ENCODE measurements at regions not wholly inside any gene's neighbourhood (a gene's known extent, or its start where the extent isn't known, plus 50 kb on each side); places are given as distances from the start of the nearest gene placed in this dataset.

DNA sequence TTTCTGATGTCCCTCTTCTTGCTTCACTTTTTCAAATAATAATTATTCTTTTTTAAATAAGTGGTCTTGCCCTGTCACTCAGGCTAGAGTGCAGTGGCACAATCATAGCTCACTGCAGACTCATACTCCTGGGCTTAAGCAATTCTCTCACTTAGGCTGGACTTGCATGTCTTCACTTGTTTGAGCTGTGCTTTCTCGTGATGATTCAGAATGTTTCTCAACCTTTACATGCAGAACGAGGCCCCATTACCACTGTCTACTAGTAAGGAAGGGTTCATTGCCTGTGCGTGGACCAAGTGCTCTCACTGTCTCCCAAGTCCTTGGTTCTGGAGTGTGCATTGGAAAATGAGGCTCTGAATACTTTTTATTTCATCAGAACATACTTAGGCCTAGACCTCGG, 468.6 kb upstream of the COBL start:
- Mint-ChIP-seq H3K9me3 (peaks cover 18% of the 10 kb centered on the region), H3K4me3 (no peak overlapping the region), H3K4me1 (ENCODE audit: low read depth) (no peaks in the 10 kb centered on the region), H3K36me3 (ENCODE audit: insufficient read depth) (no peaks in the 10 kb centered on the region), H3K27me3 (ENCODE audit: low read depth) (no peaks in the 10 kb centered on the region)
- ATAC-seq (no peak), DNase-seq (no peak)

GRCh38 chr7:51783241-51783640, 466.6 kb upstream of the COBL start:
- no peaks in the 10 kb centered on the region for H3K4me1 Mint-ChIP-seq (ENCODE audit: low read depth)
- no peaks in the 10 kb centered on the region for H3K27me3 Mint-ChIP-seq (ENCODE audit: low read depth)
- no peak for DNase-seq
- H3K9me3 Mint-ChIP-seq: peaks cover 18% of the 10 kb centered on the region
- no peaks in the 10 kb centered on the region for H3K36me3 Mint-ChIP-seq (ENCODE audit: insufficient read depth)
- H3K4me3 Mint-ChIP-seq: no peak overlapping the region
- no peak for ATAC-seq

DNA sequence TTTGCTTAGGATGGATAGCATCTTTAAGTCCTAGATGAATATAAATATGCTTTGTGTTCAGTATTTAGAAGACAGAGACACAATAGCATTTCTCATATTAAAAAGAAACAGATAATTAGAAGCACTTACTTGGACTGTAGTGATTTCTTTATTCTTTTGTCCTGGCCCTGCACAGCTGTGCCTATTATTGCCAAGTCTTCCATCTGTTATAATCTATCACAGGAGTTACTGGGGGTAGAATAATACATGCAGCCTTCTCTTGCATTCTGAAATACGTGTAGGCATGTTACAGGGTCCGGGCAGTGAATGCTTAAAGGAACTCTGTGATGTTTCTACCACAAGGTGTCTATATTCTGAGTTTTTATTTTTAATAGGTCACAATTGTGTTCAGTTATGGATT, 461.5 kb upstream of the COBL start:
- ATAC-seq (no peak), DNase-seq (no peak)
- peaks cover 5% of the 10 kb centered on the region for H3K9me3 Mint-ChIP-seq
- H3K4me1 Mint-ChIP-seq (ENCODE audit: low read depth): no peaks in the 10 kb centered on the region
- H3K27me3 Mint-ChIP-seq (ENCODE audit: low read depth): no peaks in the 10 kb centered on the region
- no peak overlapping the region for H3K4me3 Mint-ChIP-seq
- no peaks in the 10 kb centered on the region for H3K36me3 Mint-ChIP-seq (ENCODE audit: insufficient read depth)

- Mint-ChIP-seq H3K4me1 (ENCODE audit: low read depth) (no peaks in the 10 kb centered on the region), H3K9me3 (peaks cover 6% of the 10 kb centered on the region), H3K36me3 (ENCODE audit: insufficient read depth) (no peaks in the 10 kb centered on the region), H3K27me3 (ENCODE audit: low read depth) (no peaks in the 10 kb centered on the region), H3K4me3 (no peak overlapping the region)
- ATAC-seq (no peak), DNase-seq (no peak)
Observed at GRCh38 chr7:51774178-51774577, 457.6 kb upstream of the COBL start.

DNA sequence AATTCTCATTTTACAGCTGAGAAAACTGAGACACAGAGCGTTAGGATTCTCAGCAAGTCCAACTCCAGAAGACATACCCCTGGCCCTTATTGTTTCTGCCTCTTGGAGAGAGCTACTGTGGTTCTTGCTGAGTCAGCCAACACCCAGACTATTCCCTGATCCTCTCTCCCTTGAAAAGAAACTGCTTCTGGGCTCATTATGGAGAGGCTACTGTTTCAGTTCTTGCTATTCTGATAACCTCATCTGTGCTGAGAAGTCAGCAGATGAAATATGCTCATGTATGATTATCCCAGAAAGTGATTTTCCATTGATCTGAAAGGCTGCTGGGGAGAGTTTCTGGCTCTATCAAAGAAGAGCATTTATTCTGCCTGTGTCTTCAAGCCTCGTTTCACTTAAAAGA, 455.6 kb upstream of the COBL start:
- no peak for ATAC-seq
- Mint-ChIP-seq H3K36me3 (ENCODE audit: insufficient read depth) (no peaks in the 10 kb centered on the region), H3K9me3 (peaks cover 6% of the 10 kb centered on the region), H3K4me3 (no peak overlapping the region), H3K4me1 (ENCODE audit: low read depth) (no peaks in the 10 kb centered on the region), H3K27me3 (ENCODE audit: low read depth) (no peaks in the 10 kb centered on the region)
- no peak for DNase-seq

GRCh38 chr7:51764976-51765375, 448.4 kb upstream of the COBL start:
- ATAC-seq: no peak
- Mint-ChIP-seq H3K9me3 (peaks cover 9% of the 10 kb centered on the region), H3K27me3 (ENCODE audit: low read depth) (no peaks in the 10 kb centered on the region), H3K4me1 (ENCODE audit: low read depth) (no peaks in the 10 kb centered on the region), H3K36me3 (ENCODE audit: insufficient read depth) (no peaks in the 10 kb centered on the region), H3K4me3 (no peak overlapping the region)
- no peak for DNase-seq

GRCh38 chr7:51759985-51760384, 443.4 kb upstream of the COBL start:
- ATAC-seq (no peak), DNase-seq (no peak)
- no peaks in the 10 kb centered on the region for H3K4me1 Mint-ChIP-seq (ENCODE audit: low read depth)
- H3K9me3 Mint-ChIP-seq: peaks cover 4% of the 10 kb centered on the region
- no peaks in the 10 kb centered on the region for H3K27me3 Mint-ChIP-seq (ENCODE audit: low read depth)
- no peaks in the 10 kb centered on the region for H3K36me3 Mint-ChIP-seq (ENCODE audit: insufficient read depth)
- H3K4me3 Mint-ChIP-seq: no peak overlapping the region

DNA sequence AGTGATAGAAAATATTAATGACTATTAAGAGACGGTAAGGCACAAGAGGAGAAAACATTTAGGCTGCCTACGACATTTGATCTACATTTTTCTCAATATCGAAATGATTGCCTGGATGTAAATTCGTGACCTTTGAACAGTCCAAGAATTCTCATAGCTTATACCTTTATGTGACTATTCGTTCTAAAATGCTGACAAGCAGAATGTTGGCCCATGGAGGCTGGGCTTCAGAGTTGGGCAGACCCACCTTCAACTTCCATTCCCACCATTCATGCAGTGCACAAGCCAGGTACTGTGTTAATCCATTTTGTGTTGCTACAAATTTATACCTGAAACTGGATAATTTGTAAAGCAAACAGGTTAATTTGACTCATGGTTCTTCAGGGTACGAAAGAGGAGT, 441.4 kb upstream of the COBL start:
- no peaks in the 10 kb centered on the region for H3K36me3 Mint-ChIP-seq (ENCODE audit: insufficient read depth)
- ATAC-seq (no peak), DNase-seq (no peak)
- H3K9me3 Mint-ChIP-seq: peaks cover 3% of the 10 kb centered on the region
- H3K27me3 Mint-ChIP-seq (ENCODE audit: low read depth): no peaks in the 10 kb centered on the region
- H3K4me1 Mint-ChIP-seq (ENCODE audit: low read depth): no peaks in the 10 kb centered on the region
- no peak overlapping the region for H3K4me3 Mint-ChIP-seq

GRCh38 chr7:51732951-51733350, 416.3 kb upstream of the COBL start:
- ATAC-seq: no peak
- Mint-ChIP-seq H3K4me3 (no peak overlapping the region), H3K4me1 (ENCODE audit: low read depth) (no peaks in the 10 kb centered on the region)

GRCh38 chr7:51732116-51732515, 415.5 kb upstream of the COBL start:
- H3K4me3 Mint-ChIP-seq: no peak overlapping the region
- H3K4me1 Mint-ChIP-seq (ENCODE audit: low read depth): no peaks in the 10 kb centered on the region
- no peaks in the 10 kb centered on the region for H3K27me3 Mint-ChIP-seq (ENCODE audit: low read depth)
- DNase-seq (no peak), ATAC-seq (no peak)
- H3K9me3 Mint-ChIP-seq: peaks cover 23% of the 10 kb centered on the region
- no peaks in the 10 kb centered on the region for H3K36me3 Mint-ChIP-seq (ENCODE audit: insufficient read depth)

More at GRCh38 chr7:51732951-51733350, 416.3 kb upstream of the COBL start:
- peaks cover 28% of the 10 kb centered on the region for H3K9me3 Mint-ChIP-seq
- DNase-seq: no peak
- no peaks in the 10 kb centered on the region for H3K27me3 Mint-ChIP-seq (ENCODE audit: low read depth)
- H3K36me3 Mint-ChIP-seq (ENCODE audit: insufficient read depth): no peaks in the 10 kb centered on the region

DNA sequence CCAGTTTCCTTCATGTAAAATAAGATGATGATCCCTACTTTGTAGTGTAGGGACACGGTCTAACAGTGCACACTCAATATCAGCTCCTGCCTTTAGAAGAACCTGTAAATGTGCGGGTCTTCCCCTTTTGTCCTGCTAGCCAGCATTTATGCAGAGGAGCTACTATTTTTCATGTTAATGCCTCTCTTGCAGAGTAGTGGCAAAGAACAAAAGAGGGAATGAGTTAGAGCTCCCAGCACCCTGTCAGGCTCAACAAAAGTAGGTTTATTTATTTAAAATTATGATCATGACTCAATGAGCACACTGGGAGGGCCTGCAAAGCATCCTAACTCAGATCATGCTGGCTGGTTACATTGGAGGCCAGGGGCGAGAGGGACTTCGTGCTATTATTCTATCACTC, 414.5 kb upstream of the COBL start:
- ATAC-seq (no peak), DNase-seq (no peak)
- Mint-ChIP-seq H3K4me1 (ENCODE audit: low read depth) (no peaks in the 10 kb centered on the region), H3K9me3 (peaks cover 16% of the 10 kb centered on the region), H3K4me3 (no peak overlapping the region), H3K36me3 (ENCODE audit: insufficient read depth) (no peaks in the 10 kb centered on the region), H3K27me3 (ENCODE audit: low read depth) (no peaks in the 10 kb centered on the region)

DNA sequence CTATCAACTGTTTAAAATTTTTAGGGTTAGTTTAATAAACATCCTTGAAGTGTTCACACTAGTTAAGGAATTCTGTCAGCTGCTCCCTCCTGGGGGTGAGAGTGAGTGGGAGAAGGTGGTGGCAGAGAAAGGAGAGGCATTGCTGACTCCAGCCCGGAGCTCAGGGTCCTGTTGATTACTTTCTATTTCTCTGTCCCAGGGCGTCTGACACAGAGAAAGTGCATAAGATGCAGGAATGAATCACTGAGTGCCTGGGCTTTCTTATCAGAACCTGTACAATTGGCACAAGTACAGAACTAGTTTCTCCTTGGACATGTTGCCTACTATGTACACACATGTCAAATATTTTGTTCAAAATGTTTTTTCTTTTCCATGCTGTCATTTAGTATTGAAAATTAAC, 410.8 kb upstream of the COBL start:
- Mint-ChIP-seq H3K36me3 (ENCODE audit: insufficient read depth) (no peaks in the 10 kb centered on the region), H3K4me3 (no peak overlapping the region), H3K27me3 (ENCODE audit: low read depth) (no peaks in the 10 kb centered on the region), H3K9me3 (peaks cover 26% of the 10 kb centered on the region), H3K4me1 (ENCODE audit: low read depth) (no peaks in the 10 kb centered on the region)
- ATAC-seq (no peak), DNase-seq (no peak)

DNA sequence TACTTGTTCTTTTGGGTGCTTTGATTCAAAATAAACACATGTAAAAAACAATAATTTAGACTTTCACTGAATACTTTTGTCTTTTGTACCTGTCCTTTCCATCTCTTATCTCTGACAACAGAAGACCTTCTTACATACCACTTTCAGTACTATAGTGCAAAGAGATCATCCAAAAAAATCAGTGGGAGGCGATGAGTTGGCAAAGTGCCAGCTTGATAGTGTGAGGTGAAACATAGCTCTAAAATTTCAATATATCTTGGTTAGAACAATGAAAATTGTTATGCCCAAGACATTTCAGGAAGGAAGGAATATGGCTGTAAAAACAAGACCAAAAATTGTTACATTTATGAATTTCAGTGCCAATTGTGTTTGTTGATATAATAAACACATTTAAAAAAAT, 390.2 kb upstream of the COBL start:
- no peaks in the 10 kb centered on the region for H3K4me1 Mint-ChIP-seq (ENCODE audit: low read depth)

DNA sequence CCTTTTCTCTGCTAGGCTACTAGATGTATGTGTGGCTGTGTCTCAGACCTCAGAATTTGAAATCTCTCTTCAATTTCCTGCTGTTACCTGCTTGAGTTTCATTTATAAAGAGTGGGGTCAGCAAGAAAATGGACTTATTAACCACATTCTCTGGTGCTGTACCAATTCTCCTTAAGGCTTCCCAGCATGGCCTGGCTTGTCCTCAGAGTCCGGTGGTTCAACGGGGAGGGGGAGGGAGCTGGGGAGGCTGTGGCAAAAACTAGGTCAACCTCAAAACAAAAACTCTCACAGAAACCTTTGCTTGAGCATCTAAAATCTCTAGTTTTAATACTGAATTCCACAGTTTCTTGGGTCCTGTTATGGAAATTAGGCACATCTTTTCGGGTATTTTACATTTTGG, 389.1 kb upstream of the COBL start:
- no peak overlapping the region for H3K4me3 Mint-ChIP-seq
- H3K4me1 Mint-ChIP-seq (ENCODE audit: low read depth): no peaks in the 10 kb centered on the region
- DNase-seq: no peak
- peaks cover 11% of the 10 kb centered on the region for H3K9me3 Mint-ChIP-seq
- H3K36me3 Mint-ChIP-seq (ENCODE audit: insufficient read depth): no peaks in the 10 kb centered on the region
- ATAC-seq: no peak
- no peaks in the 10 kb centered on the region for H3K27me3 Mint-ChIP-seq (ENCODE audit: low read depth)

More for the DNA sequence above, 390.2 kb upstream of the COBL start:
- no peak for DNase-seq
- no peak for ATAC-seq
- Mint-ChIP-seq H3K36me3 (ENCODE audit: insufficient read depth) (no peaks in the 10 kb centered on the region), H3K9me3 (peaks cover 15% of the 10 kb centered on the region), H3K27me3 (ENCODE audit: low read depth) (no peaks in the 10 kb centered on the region), H3K4me3 (no peak overlapping the region)

GRCh38 chr7:51702673-51703072, 386.1 kb upstream of the COBL start:
- DNase-seq (no peak), ATAC-seq (no peak)
- no peak overlapping the region for H3K4me3 Mint-ChIP-seq
- H3K27me3 Mint-ChIP-seq (ENCODE audit: low read depth): no peaks in the 10 kb centered on the region
- H3K9me3 Mint-ChIP-seq: peaks cover 6% of the 10 kb centered on the region
- no peaks in the 10 kb centered on the region for H3K4me1 Mint-ChIP-seq (ENCODE audit: low read depth)
- H3K36me3 Mint-ChIP-seq (ENCODE audit: insufficient read depth): no peaks in the 10 kb centered on the region

- Mint-ChIP-seq H3K4me1 (ENCODE audit: low read depth) (no peaks in the 10 kb centered on the region), H3K27me3 (ENCODE audit: low read depth) (no peaks in the 10 kb centered on the region), H3K36me3 (ENCODE audit: insufficient read depth) (no peaks in the 10 kb centered on the region), H3K9me3 (peaks cover 6% of the 10 kb centered on the region), H3K4me3 (no peak overlapping the region)
- no peak for ATAC-seq
- no peak for DNase-seq
Observed at GRCh38 chr7:51701935-51702334, 385.3 kb upstream of the COBL start.

Data from activated T-cell treated with anti-CD3 and anti-CD28 coated beads, Interleukin-2, amount 50 U/mL, for 4 hours (primary cell).